CD4-positive, alpha-beta T cell (primary cell): ENCODE measurements at regions not wholly inside any gene's neighbourhood (a gene's known extent, or its start where the extent isn't known, plus 50 kb on each side); places are given as distances from the start of the nearest gene placed in this dataset.

Experiments
- ATAC-seq: fragments of 200-7000 bp; cut with Tn5 transposase; one replicate; pipeline ENCODE4 v1.10.0; 2022; ENCODE audit warnings: mild to moderate bottlenecking; ENCODE audit not compliant: poor library complexity
- CTCF ChIA-PET: fragments of 350-600 bp; sonication (Branson Sonifier 250); formaldehyde crosslinking; loops from one replicate; lab custom pipeline; 2021; ENCODE audit warnings: antibody characterized with exemption, inconsistent platforms; lab: Charles Lee
- POLR2A ChIA-PET: fragments of 350-600 bp; sonication (Branson Sonifier 250); formaldehyde crosslinking; loops from one replicate; lab custom pipeline; 2021; ENCODE audit warnings: antibody characterized with exemption, inconsistent platforms; lab: Charles Lee
- DNase-seq, 14 experiments: peaks; one replicate each; pipeline ENCODE4 v3.0.0-alpha.2; 2013 to 2020; ENCODE audit warnings: mixed read lengths in 2 of 14
- H3K27ac ChIP-seq, 2 donors: one replicate each; pipeline versions ENCODE4 v1.5.1 to v1.7.0; 2013; ENCODE audit warnings: low read length in 2 of 2, low read depth in 1 of 2, mild to moderate bottlenecking in 1 of 2
- H3K27me3 ChIP-seq, 2 experiments: 1 replicate in 1 of 2; 2 replicates in 1 of 2; pipeline versions ENCODE4 v1.6.1 to v1.7.0; 2013; ENCODE audit warnings: low read length in 2 of 2, control low read depth in 1 of 2, mild to moderate bottlenecking in 1 of 2, moderate library complexity in 1 of 2; ENCODE audit not compliant: insufficient read depth in 2 of 2, control insufficient read depth in 1 of 2
- H3K36me3 ChIP-seq: one replicate; pipeline ENCODE4 v1.6.1; 2013; ENCODE audit warnings: low read length, control low read depth; ENCODE audit not compliant: insufficient read depth
- H3K4me1 ChIP-seq: one replicate; pipeline ENCODE4 v1.6.1; 2013; ENCODE audit warnings: low read length, control low read depth; ENCODE audit not compliant: insufficient read depth
- H3K4me3 ChIP-seq: one replicate; pipeline ENCODE4 v1.5.1; 2013; ENCODE audit warnings: mild to moderate bottlenecking, low read length, moderate library complexity
- H3K9me3 ChIP-seq, 2 experiments: 1 replicate in 1 of 2; 2 replicates in 1 of 2; pipeline versions ENCODE4 v1.6.1 to v1.7.0; 2013; ENCODE audit warnings: low read length in 2 of 2, mild to moderate bottlenecking in 2 of 2, control low read depth in 1 of 2, moderate library complexity in 1 of 2; ENCODE audit not compliant: control insufficient read depth in 1 of 2, insufficient read depth in 1 of 2
- H3K27ac Mint-ChIP-seq: one replicate; pipeline ENCODE4 v1.8.0; 2020; ENCODE audit warnings: mixed read lengths
- H3K27me3 Mint-ChIP-seq: one replicate; pipeline ENCODE4 v1.8.0; 2021; ENCODE audit warnings: mixed read lengths
- H3K36me3 Mint-ChIP-seq: one replicate; pipeline ENCODE4 v1.8.0; 2021; ENCODE audit warnings: low read depth, mixed read lengths
- H3K4me1 Mint-ChIP-seq: one replicate; pipeline ENCODE4 v1.8.0; 2021; ENCODE audit warnings: low read depth, mixed read lengths
- H3K4me3 Mint-ChIP-seq: one replicate; pipeline ENCODE4 v1.8.0; 2020; ENCODE audit warnings: mild to moderate bottlenecking, mixed read lengths
- H3K9me3 Mint-ChIP-seq: one replicate; pipeline ENCODE4 v1.8.0; 2020; ENCODE audit warnings: mixed read lengths
- CTCF ChIP-seq: fragments of 200-600 bp; IDR thresholded peaks from one replicate; pipeline ENCODE4 v1.8.0; 2022; ENCODE audit warnings: antibody characterized with exemption, mild to moderate bottlenecking
- intact Hi-C, 2 experiments: fragments of 100-400 bp; cut with DNase I in 1 of 2; cut with micrococcal nuclease in 1 of 2; formaldehyde crosslinking; loops; one replicate each; pipeline versions ENCODE4 v1.15.1 to v1.9.0; 2023 to 2025; cut with DNase I, micrococcal nuclease

GRCh38 chr11:106495046-106495445 is 417.6 kb downstream of the AASDHPPT start:
- no peak for TF ChIP-seq CTCF
- no peak for DNase-seq
- Histone ChIP-seq H3K4me3 (no peak overlapping the region), H3K36me3 (no peaks in the 10 kb centered on the region), H3K27ac (no peak overlapping the region), H3K9me3 (peaks cover 0 to 5% of the 10 kb centered on the region in 2 experiments), H3K27me3 (no peaks in the 10 kb centered on the region), H3K4me1 (no peaks in the 10 kb centered on the region)
- no peaks in the 10 kb centered on the region for H3K27me3 Mint-ChIP-seq
- POLR2A ChIA-PET: interaction anchor here (0.6 kb wide), 1 partner anchor 79 kb away, joined by 3 read pairs; no protein-coding TSS in a partner anchor
- H3K36me3 Mint-ChIP-seq: no peaks in the 10 kb centered on the region
- peaks cover 5% of the 10 kb centered on the region for H3K9me3 Mint-ChIP-seq
- CTCF ChIA-PET: no interaction called here
- intact Hi-C loops: no loop called here
- ATAC-seq: no peak
- no peaks in the 10 kb centered on the region for H3K4me1 Mint-ChIP-seq
- H3K27ac Mint-ChIP-seq: no peak overlapping the region
- no peak overlapping the region for H3K4me3 Mint-ChIP-seq

GRCh38 chr11:106496677-106497076 is 419.2 kb downstream of the AASDHPPT start:
- no peaks in the 10 kb centered on the region for H3K27me3 Mint-ChIP-seq
- H3K4me1 Mint-ChIP-seq: no peaks in the 10 kb centered on the region
- H3K36me3 ChIP-seq: no peaks in the 10 kb centered on the region
- POLR2A ChIA-PET: no interaction called here
- H3K4me1 ChIP-seq: no peaks in the 10 kb centered on the region
- intact Hi-C loops: no loop called here
- H3K27ac ChIP-seq: no peak overlapping the region
- CTCF ChIA-PET: no interaction called here
- H3K4me3 Mint-ChIP-seq: no peak overlapping the region
- H3K27me3 ChIP-seq: no peaks in the 10 kb centered on the region
- ATAC-seq (no peak), DNase-seq (no peak)
- H3K36me3 Mint-ChIP-seq: no peaks in the 10 kb centered on the region
- peaks cover 2% of the 10 kb centered on the region for H3K9me3 Mint-ChIP-seq
- TF ChIP-seq CTCF: no peak
- peaks cover 0 to 5% of the 10 kb centered on the region in 2 experiments for H3K9me3 ChIP-seq
- H3K27ac Mint-ChIP-seq: no peak overlapping the region
- H3K4me3 ChIP-seq: no peak overlapping the region

GRCh38 chr11:106497321-106497720 is 419.9 kb downstream of the AASDHPPT start:
- H3K27ac Mint-ChIP-seq: no peak overlapping the region
- H3K4me3 Mint-ChIP-seq: no peak overlapping the region
- ChIA-PET POLR2A (no interaction called here), CTCF (no interaction called here)
- ATAC-seq (no peak), DNase-seq (no peak)
- intact Hi-C loops: no loop called here
- TF ChIP-seq CTCF: no peak
- H3K27me3 Mint-ChIP-seq: no peaks in the 10 kb centered on the region
- Histone ChIP-seq H3K9me3 (peaks cover 0 to 5% of the 10 kb centered on the region in 2 experiments), H3K36me3 (no peaks in the 10 kb centered on the region), H3K27me3 (no peaks in the 10 kb centered on the region), H3K27ac (no peak overlapping the region), H3K4me3 (no peak overlapping the region), H3K4me1 (no peaks in the 10 kb centered on the region)
- H3K4me1 Mint-ChIP-seq: no peaks in the 10 kb centered on the region
- no peaks in the 10 kb centered on the region for H3K36me3 Mint-ChIP-seq
- H3K9me3 Mint-ChIP-seq: peaks cover 4% of the 10 kb centered on the region
